ENCODE measurements at regions not wholly inside any gene's neighbourhood (a gene's known extent, or its start where the extent isn't known, plus 50 kb on each side); places are given as distances from the start of the nearest gene placed in this dataset.

- no peak for ATAC-seq (ENCODE audit: low FRiP score)
- no peak for DNase-seq (ENCODE audit: low spot score)
- no peak for TF ChIP-seq CTCF (IDR thresholded peaks at IDR 0.05)
Observed at GRCh38 chr3:23739536-23739935, 66.2 kb upstream of the UBE2E1 start.

- no peak for ATAC-seq (ENCODE audit: low FRiP score)
- no peak for DNase-seq (ENCODE audit: low spot score)
- TF ChIP-seq CTCF (IDR thresholded peaks at IDR 0.05) = no peak
Observed at GRCh38 chr3:23740517-23740965, 65.2 kb upstream of the UBE2E1 start.

- DNase-seq (ENCODE audit: low spot score) (no peak), ATAC-seq (ENCODE audit: low FRiP score) (no peak)
- TF ChIP-seq CTCF (IDR thresholded peaks at IDR 0.05) = no peak
Observed at GRCh38 chr3:23741036-23741706, 64.6 kb upstream of the UBE2E1 start.

GRCh38 chr3:23743141-23743784 is 62.5 kb upstream of the UBE2E1 start:
- ATAC-seq (ENCODE audit: low FRiP score) (no peak), DNase-seq (ENCODE audit: low spot score) (no peak)
- no peak for TF ChIP-seq CTCF (IDR thresholded peaks at IDR 0.05)

GRCh38 chr3:23746441-23746840 is 59.3 kb upstream of the UBE2E1 start:
- ATAC-seq (ENCODE audit: low FRiP score) = no peak
- no peak for TF ChIP-seq CTCF (IDR thresholded peaks at IDR 0.05)
- DNase-seq (ENCODE audit: low spot score) = no peak

GRCh38 chr3:23747841-23748240 is 57.9 kb upstream of the UBE2E1 start:
- DNase-seq (ENCODE audit: low spot score) = no peak
- no peak for TF ChIP-seq CTCF (IDR thresholded peaks at IDR 0.05)
- ATAC-seq (ENCODE audit: low FRiP score) = no peak
